Endodermal cell (in vitro differentiated cells): ENCODE measurements at regions not wholly inside any gene's neighbourhood (a gene's known extent, or its start where the extent isn't known, plus 50 kb on each side); places are given as distances from the start of the nearest gene placed in this dataset.

Experiments
- DNase-seq: peaks from one replicate; pipeline ENCODE4 v3.0.0-alpha.2; 2017
- H3K27ac ChIP-seq: 2 replicates; pipeline ENCODE4 v1.5.1; 2013; ENCODE audit warnings: mild to moderate bottlenecking, low read depth, low read length, moderate library complexity
- H3K27me3 ChIP-seq: 2 replicates; pipeline ENCODE4 v1.6.1; 2013; ENCODE audit warnings: mild to moderate bottlenecking, low read length, moderate library complexity; ENCODE audit not compliant: insufficient read depth, control insufficient read depth, poor library complexity, severe bottlenecking
- H3K36me3 ChIP-seq: 2 replicates; pipeline ENCODE4 v1.7.0; 2013; ENCODE audit warnings: mild to moderate bottlenecking, low read length, moderate library complexity; ENCODE audit not compliant: control insufficient read depth, insufficient read depth
- H3K4me1 ChIP-seq: one replicate; pipeline ENCODE4 v1.7.0; 2013; ENCODE audit warnings: low read length; ENCODE audit not compliant: control insufficient read depth, insufficient read depth
- H3K4me3 ChIP-seq: 2 replicates; pipeline ENCODE4 v1.5.1; 2013; ENCODE audit warnings: mild to moderate bottlenecking, low read length, moderate library complexity
- H3K9ac ChIP-seq: 2 replicates; pipeline ENCODE4 v1.6.1; 2013; ENCODE audit warnings: mild to moderate bottlenecking, low read length, moderate library complexity; ENCODE audit not compliant: poor library complexity, severe bottlenecking; ENCODE audit errors: extremely low read depth
- H3K9me3 ChIP-seq: 2 replicates; pipeline ENCODE4 v1.6.1; 2013; ENCODE audit warnings: mild to moderate bottlenecking, low read length, moderate library complexity; ENCODE audit not compliant: control insufficient read depth
- H3K27ac Mint-ChIP-seq: 2 replicates; pipeline ENCODE4 v1.8.0; 2020; ENCODE audit warnings: mixed read lengths
- H3K27me3 Mint-ChIP-seq: 2 replicates; pipeline ENCODE4 v1.8.0; 2021; ENCODE audit warnings: mild to moderate bottlenecking, mixed read lengths; ENCODE audit not compliant: insufficient read depth
- H3K36me3 Mint-ChIP-seq: 2 replicates; pipeline ENCODE4 v1.8.0; 2020; ENCODE audit warnings: low read depth, mixed read lengths
- H3K4me1 Mint-ChIP-seq: 2 replicates; pipeline ENCODE4 v1.8.0; 2020; ENCODE audit warnings: mixed read lengths
- H3K4me3 Mint-ChIP-seq: 2 replicates; pipeline ENCODE4 v1.8.0; 2020; ENCODE audit warnings: mild to moderate bottlenecking, moderate library complexity, mixed read lengths
- H3K9me3 Mint-ChIP-seq: 2 replicates; pipeline ENCODE4 v1.8.0; 2020; ENCODE audit warnings: mild to moderate bottlenecking, mixed read lengths
- CTCF ChIP-seq: fragments of 200-600 bp; sonication (generic); conservative IDR thresholded peaks from 2 replicates; pipeline ENCODE4 v1.5.0; 2021; ENCODE audit warnings: antibody characterized with exemption, mild to moderate bottlenecking
- WGBS, 2 experiments: methylation state at CpG; one replicate each; pipeline versions ENCODE4 v1.1.5 to v1.1.7; 2013; ENCODE audit warnings: missing lambda C conversion rate in 2 of 2, mixed read lengths in 1 of 2; ENCODE audit not compliant: insufficient coverage in 1 of 2, insufficient read length in 1 of 2; 5-methylcytosine and 5-hydroxymethylcytosine counted together

GRCh38 chr17:69962436-69962995, 112.5 kb upstream of the KCNJ16 start:
- no peaks in the 10 kb centered on the region for H3K9me3 Mint-ChIP-seq
- Histone ChIP-seq H3K27ac (no peak overlapping the region), H3K27me3 (no peaks in the 10 kb centered on the region), H3K36me3 (no peaks in the 10 kb centered on the region), H3K4me3 (no peak overlapping the region), H3K9ac (no peak overlapping the region), H3K9me3 (peaks cover 5% of the 10 kb centered on the region), H3K4me1 (no peaks in the 10 kb centered on the region)
- H3K36me3 Mint-ChIP-seq = no peaks in the 10 kb centered on the region
- 95 to 100% methylated on average over 2 of the region's 2 CpGs for WGBS, 2 experiments
- no peak overlapping the region for H3K27ac Mint-ChIP-seq
- TF ChIP-seq CTCF = no peak
- peaks cover 13% of the 10 kb centered on the region for H3K4me1 Mint-ChIP-seq
- no peak for DNase-seq
- no peak overlapping the region for H3K4me3 Mint-ChIP-seq
- H3K27me3 Mint-ChIP-seq = no peaks in the 10 kb centered on the region

GRCh38 chr17:69967910-69968411, 107.1 kb upstream of the KCNJ16 start:
- TF ChIP-seq CTCF = no peak
- Mint-ChIP-seq H3K9me3 (no peaks in the 10 kb centered on the region), H3K36me3 (no peaks in the 10 kb centered on the region), H3K4me1 (no peaks in the 10 kb centered on the region), H3K4me3 (no peak overlapping the region), H3K27ac (no peak overlapping the region), H3K27me3 (no peaks in the 10 kb centered on the region)
- Histone ChIP-seq H3K27me3 (no peaks in the 10 kb centered on the region), H3K27ac (no peak overlapping the region), H3K4me1 (no peaks in the 10 kb centered on the region), H3K9me3 (peaks cover 5% of the 10 kb centered on the region), H3K9ac (no peak overlapping the region), H3K36me3 (no peaks in the 10 kb centered on the region), H3K4me3 (no peak overlapping the region)
- 95 to 100% methylated on average over 1 to 3 of the region's 3 CpGs for WGBS, 2 experiments
- no peak for DNase-seq

GRCh38 chr17:69969897-69970296, 105.1 kb upstream of the KCNJ16 start:
- H3K9ac ChIP-seq = no peak overlapping the region
- H3K9me3 Mint-ChIP-seq = peaks cover 8% of the 10 kb centered on the region
- no peak for TF ChIP-seq CTCF
- H3K27me3 Mint-ChIP-seq = no peaks in the 10 kb centered on the region
- no peak overlapping the region for H3K4me3 Mint-ChIP-seq
- H3K36me3 ChIP-seq = no peaks in the 10 kb centered on the region
- DNase-seq = no peak
- no peak overlapping the region for H3K27ac ChIP-seq
- no peaks in the 10 kb centered on the region for H3K36me3 Mint-ChIP-seq
- H3K4me3 ChIP-seq = no peak overlapping the region
- no peaks in the 10 kb centered on the region for H3K4me1 Mint-ChIP-seq
- H3K27ac Mint-ChIP-seq = no peak overlapping the region
- WGBS, 2 experiments = 81 to 83% methylated on average over 2 of the region's 2 CpGs
- H3K27me3 ChIP-seq = no peaks in the 10 kb centered on the region
- H3K4me1 ChIP-seq = no peaks in the 10 kb centered on the region
- peaks cover 5% of the 10 kb centered on the region for H3K9me3 ChIP-seq
